Adrenal gland (tissue), 5 donors: ENCODE measurements at regions not wholly inside any gene's neighbourhood (a gene's known extent, or its start where the extent isn't known, plus 50 kb on each side); places are given as distances from the start of the nearest gene placed in this dataset.

Experiments
- CTCF ChIP-seq, 6 experiments: fragments of 450-650 bp in 4 of 6; fragments of 200-600 bp in 2 of 6; sonication (generic) in 1 of 6; IDR thresholded peaks; 1 replicate in 5 of 6; 2 replicates in 1 of 6; pipeline versions ENCODE4 v1.5.1 to v1.8.0; 2016 to 2021; ENCODE audit warnings: antibody characterized with exemption in 6 of 6, mild to moderate bottlenecking in 2 of 6, moderate library complexity in 1 of 6
- POLR2A ChIP-seq, 2 donors: fragments of 450-650 bp; IDR thresholded peaks; one replicate each; pipeline ENCODE4 v1.6.1; 2017; ENCODE audit warnings: antibody characterized with exemption in 2 of 2, mild to moderate bottlenecking in 2 of 2, moderate library complexity in 1 of 2
- donor health status: DM: no; HTN: no; CAD: no.

DNA sequence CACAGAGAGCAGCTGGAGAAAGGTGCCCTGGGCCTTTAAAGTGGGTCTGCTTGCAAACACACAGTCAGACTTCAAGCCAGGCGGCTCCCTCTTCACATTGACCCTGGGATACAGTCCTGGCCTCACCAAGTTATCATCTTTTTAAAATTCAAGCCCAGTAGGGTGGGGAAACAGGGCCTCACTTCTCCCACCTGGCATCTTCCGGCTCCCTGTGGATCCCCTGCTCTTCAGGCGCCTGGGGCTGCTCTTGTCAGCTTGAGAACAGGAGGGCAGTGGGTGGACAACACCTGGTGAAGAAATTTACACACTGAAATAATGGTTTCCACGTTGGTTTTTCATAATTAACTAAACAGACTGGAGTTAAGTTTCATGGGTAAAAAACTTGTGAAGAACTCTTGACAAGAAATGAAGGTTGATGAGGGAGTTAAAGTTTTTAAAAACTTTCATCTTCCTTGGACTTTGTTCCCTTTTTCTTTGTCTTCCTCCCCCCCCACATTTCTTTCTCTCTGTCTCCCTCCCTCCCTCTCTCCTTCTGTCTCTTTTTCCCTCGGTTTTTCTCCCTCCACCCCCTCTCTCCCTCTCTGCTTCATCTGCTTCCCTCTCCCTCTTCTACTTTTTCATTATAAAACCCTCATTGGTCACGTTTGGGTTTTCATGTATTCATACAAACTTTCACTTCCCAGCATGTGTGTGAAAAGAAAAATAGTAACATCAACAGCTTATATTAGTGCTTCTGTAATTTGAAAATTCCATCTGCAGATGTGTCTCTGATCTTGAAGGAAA is 219.6 kb downstream of the DMRT2 start:
- no peak for TF ChIP-seq CTCF (IDR thresholded peaks at IDR 0.05)
- no peak for TF ChIP-seq POLR2A (IDR thresholded peaks at IDR 0.05)
